Esophagus squamous epithelium (tissue), 5 donors: ENCODE measurements at regions not wholly inside any gene's neighbourhood (a gene's known extent, or its start where the extent isn't known, plus 50 kb on each side); places are given as distances from the start of the nearest gene placed in this dataset.
"Not testable (repeated sequence)": the region's sequence is repeated elsewhere in the genome, so short reads cannot be mapped to it uniquely, and the experiment has no call there.

ENCODE experiments used
- DNase-seq: peaks from one replicate; lab custom pipeline; 2025; lab: John Stamatoyannopoulos, UW
- H3K27ac ChIP-seq, 4 donors: fragments of 200-600 bp; sonication (generic); one replicate each; pipeline ENCODE4 v1.5.1; 2016 to 2019; ENCODE audit warnings: mild to moderate bottlenecking in 1 of 4
- H3K27me3 ChIP-seq, 4 donors: fragments of 200-600 bp; sonication (generic); 1 replicate in 3 of 4; 2 replicates in 1 of 4; pipeline versions ENCODE4 v1.5.1 to v1.6.0; 2017 to 2021; ENCODE audit warnings: antibody characterized with exemption in 1 of 4
- H3K36me3 ChIP-seq, 3 donors: fragments of 200-600 bp; sonication (generic); one replicate each; pipeline ENCODE4 v1.5.1; 2016 to 2019
- H3K4me1 ChIP-seq, 3 donors: fragments of 200-600 bp; sonication (generic); one replicate each; pipeline ENCODE4 v1.5.1; 2017 to 2019
- H3K4me3 ChIP-seq, 4 donors: fragments of 200-600 bp; sonication (generic); 1 replicate in 3 of 4; 2 replicates in 1 of 4; pipeline ENCODE4 v1.5.1; 2016 to 2019; ENCODE audit warnings: mild to moderate bottlenecking in 2 of 4, moderate library complexity in 1 of 4
- H3K9me3 ChIP-seq, 3 donors: fragments of 200-600 bp; sonication (generic); one replicate each; pipeline ENCODE4 v1.5.1; 2016 to 2019
- POLR2A ChIP-seq, 4 donors: fragments of 450-650 bp; IDR thresholded peaks; one replicate each; pipeline ENCODE4 v1.6.1; 2017; ENCODE audit warnings: antibody characterized with exemption in 4 of 4, mild to moderate bottlenecking in 4 of 4, moderate library complexity in 3 of 4
- WGBS, 2 donors: methylation state at CpG; one replicate each; pipeline ENCODE4 v1.1.5; 2018; 5-methylcytosine and 5-hydroxymethylcytosine counted together
- intact Hi-C: fragments of 100-400 bp; cut with DNase I; formaldehyde crosslinking; loops from one replicate; pipeline ENCODE4 v1.15.0; 2022
- TF ChIP-seq, protein P1 (sequence below), 6 experiments: fragments of 450-650 bp in 4 of 6; fragments of 200-600 bp in 2 of 6; sonication (generic) in 2 of 6; IDR thresholded peaks; one replicate each; pipeline ENCODE4 v1.5.1; 2016 to 2019; ENCODE audit warnings: antibody characterized with exemption in 6 of 6, mild to moderate bottlenecking in 4 of 6, moderate library complexity in 4 of 6
- donor health status: DM: yes; HTN: yes; CAD: no.

DNA sequence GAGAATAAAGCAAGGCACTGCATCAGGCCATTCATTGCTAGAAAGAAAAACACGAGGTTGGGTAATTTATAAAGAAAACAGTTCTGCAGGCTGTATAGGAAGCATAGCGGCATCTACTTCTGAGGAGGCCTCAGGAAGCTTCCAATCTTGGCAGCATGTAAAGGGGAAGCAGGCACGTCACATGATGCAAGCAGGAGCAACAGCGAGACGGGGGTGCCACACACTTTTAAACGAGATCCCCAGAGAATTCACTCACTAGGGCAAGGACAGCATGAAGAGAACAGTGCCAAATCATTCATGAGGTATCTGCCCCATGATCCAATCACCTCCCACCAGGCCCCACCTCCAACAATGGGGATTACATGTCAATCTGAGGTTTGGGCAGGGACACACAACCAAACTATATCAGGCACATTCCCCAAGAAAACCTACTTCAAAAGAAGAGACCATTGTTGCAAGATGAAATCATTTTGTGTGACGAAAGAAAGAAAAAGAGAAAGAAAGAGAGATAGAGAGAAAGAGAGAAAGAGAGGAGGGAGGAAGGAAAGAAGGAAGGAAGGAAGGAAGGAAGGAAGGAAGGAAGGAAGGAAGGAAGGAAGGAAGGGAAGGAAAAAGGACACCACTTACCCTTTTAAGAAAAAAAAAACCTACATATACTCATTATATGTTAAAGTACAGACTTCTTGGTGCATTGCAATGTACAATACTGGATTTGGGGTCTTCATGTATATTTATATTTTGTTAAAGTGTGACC, 95.9 kb upstream of the PLEKHG1 start:
- TF ChIP-seq, protein P1, sequence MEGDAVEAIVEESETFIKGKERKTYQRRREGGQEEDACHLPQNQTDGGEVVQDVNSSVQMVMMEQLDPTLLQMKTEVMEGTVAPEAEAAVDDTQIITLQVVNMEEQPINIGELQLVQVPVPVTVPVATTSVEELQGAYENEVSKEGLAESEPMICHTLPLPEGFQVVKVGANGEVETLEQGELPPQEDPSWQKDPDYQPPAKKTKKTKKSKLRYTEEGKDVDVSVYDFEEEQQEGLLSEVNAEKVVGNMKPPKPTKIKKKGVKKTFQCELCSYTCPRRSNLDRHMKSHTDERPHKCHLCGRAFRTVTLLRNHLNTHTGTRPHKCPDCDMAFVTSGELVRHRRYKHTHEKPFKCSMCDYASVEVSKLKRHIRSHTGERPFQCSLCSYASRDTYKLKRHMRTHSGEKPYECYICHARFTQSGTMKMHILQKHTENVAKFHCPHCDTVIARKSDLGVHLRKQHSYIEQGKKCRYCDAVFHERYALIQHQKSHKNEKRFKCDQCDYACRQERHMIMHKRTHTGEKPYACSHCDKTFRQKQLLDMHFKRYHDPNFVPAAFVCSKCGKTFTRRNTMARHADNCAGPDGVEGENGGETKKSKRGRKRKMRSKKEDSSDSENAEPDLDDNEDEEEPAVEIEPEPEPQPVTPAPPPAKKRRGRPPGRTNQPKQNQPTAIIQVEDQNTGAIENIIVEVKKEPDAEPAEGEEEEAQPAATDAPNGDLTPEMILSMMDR (IDR thresholded peaks at IDR 0.05) = no peak
- no peak for TF ChIP-seq POLR2A (IDR thresholded peaks at IDR 0.05)
- no peaks in the 10 kb centered on the region for H3K27me3 ChIP-seq
- intact Hi-C loops = no loop called here
- H3K4me3 ChIP-seq = no peak overlapping the region
- no peaks in the 10 kb centered on the region for H3K9me3 ChIP-seq
- no peak for DNase-seq
- WGBS, 2 donors = 80 to 89% methylated on average over 7 of the region's 7 CpGs
- no peaks in the 10 kb centered on the region for H3K36me3 ChIP-seq
- H3K27ac ChIP-seq = no peak overlapping the region
- no peaks in the 10 kb centered on the region for H3K4me1 ChIP-seq

DNA sequence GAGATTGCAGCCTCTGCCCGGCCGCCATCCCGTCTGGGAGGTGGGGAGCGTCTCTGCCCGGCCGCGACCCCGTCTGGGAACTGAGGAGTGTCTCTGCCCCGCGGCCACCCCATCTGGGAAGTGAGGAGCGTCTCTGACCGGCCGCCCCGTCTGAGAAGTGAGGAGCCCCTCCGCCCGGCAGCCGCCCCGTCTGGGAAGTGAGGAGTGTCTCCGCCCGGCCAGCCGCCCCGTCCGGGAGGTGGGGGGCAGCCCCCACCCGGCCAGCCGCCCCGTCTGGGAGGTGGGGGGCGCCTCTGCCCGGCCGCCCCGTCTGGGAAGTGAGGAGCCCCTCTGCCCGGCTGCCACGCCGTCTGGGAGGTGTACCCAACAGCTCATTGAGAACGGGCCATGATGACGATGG, 92.3 kb upstream of the PLEKHG1 start:
- H3K9me3 ChIP-seq, H3K27me3 ChIP-seq, H3K4me3 ChIP-seq, DNase-seq, H3K27ac ChIP-seq, H3K36me3 ChIP-seq, intact Hi-C loops, H3K4me1 ChIP-seq: not testable (repeated sequence)
- no CpG with 5 or more reads among the region's 35 CpGs for WGBS, 2 donors

DNA sequence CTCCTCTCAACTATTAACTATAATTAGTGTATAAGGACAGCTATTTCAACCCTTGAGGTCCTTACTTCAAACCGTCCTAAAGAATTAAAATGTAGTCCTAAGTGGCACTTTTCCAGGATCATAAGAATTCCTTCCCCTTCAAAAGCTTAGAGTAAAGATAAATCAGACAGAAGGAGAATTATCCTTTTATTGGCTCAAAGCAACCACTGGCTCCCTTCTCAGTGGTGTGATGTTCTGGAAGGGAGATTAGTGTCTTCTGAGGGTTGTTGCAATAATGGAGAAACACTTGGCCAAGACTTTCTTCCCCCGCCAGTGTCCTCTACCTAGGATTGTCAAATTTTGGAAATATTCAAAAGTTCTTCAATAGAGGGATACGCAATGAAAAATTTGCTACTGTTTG, 89.1 kb upstream of the PLEKHG1 start:
- intact Hi-C loops = no loop called here
- H3K4me1 ChIP-seq = peaks cover 0 to 5% (median 0%) of the 10 kb centered on the region in 3 donors
- 73 to 74% methylated on average over 3 of the region's 3 CpGs for WGBS, 2 donors
- no peaks in the 10 kb centered on the region for H3K36me3 ChIP-seq
- no peak overlapping the region for H3K4me3 ChIP-seq
- no peaks in the 10 kb centered on the region for H3K9me3 ChIP-seq
- H3K27ac ChIP-seq = no peak overlapping the region
- no peak for DNase-seq
- no peaks in the 10 kb centered on the region for H3K27me3 ChIP-seq
- TF ChIP-seq, protein P1 (IDR thresholded peaks at IDR 0.05) = no peak
- TF ChIP-seq POLR2A (IDR thresholded peaks at IDR 0.05) = no peak

DNA sequence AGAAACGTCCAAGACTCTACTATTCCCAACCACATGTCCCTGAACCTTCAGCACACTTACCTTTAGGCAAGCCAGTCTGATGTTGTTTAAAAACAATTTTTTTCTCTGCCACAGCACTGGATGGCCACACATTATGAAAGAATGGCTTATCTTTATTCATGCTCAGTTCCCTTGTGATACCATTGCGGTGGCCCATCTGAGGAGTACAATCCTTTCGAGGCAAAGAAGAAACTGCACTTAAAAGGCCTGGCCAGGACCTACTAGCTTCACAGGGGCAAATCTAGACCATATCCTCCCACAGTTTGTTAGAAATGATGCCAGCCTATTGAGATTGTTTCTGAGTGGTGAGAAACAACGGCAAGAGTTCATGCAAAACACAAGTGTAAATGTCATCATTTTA, 88.4 kb upstream of the PLEKHG1 start:
- intact Hi-C loops = no loop called here
- 71 to 87% methylated on average over 4 of the region's 4 CpGs for WGBS, 2 donors
- peaks cover 0 to 5% (median 0%) of the 10 kb centered on the region in 3 donors for H3K4me1 ChIP-seq
- H3K9me3 ChIP-seq = no peaks in the 10 kb centered on the region
- no peaks in the 10 kb centered on the region for H3K36me3 ChIP-seq
- H3K27me3 ChIP-seq = no peaks in the 10 kb centered on the region
- H3K27ac ChIP-seq = no peak overlapping the region
- DNase-seq = no peak
- no peak overlapping the region for H3K4me3 ChIP-seq
- TF ChIP-seq POLR2A (IDR thresholded peaks at IDR 0.05) = no peak
- TF ChIP-seq, protein P1 (IDR thresholded peaks at IDR 0.05) = no peak

DNA sequence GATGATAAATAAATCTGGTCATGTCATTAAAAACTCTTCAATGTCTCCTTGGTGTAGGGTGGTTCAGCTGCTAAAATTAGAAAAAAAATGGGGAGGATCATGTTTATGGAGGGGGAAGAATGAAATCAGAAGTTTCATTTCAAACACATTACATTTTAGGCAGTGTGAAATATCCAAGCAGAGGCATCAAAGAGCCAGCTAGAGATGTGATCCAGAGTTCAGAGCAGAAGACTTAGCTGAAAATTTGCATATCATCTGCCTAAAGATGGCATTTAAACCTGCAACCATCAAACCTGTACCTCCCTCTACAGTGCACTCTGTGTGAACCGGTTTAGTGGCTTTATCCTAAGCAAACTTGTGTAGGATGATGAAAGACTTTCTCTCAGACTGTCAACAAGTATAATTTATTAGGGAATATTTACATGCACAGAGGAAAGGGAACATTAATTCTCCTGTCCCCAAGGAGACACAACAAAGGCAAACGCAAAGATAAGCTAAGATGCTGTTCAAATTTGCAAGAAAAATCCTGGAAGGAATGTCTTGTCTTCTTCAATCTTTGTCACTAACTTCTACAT, 84.8 kb upstream of the PLEKHG1 start:
- H3K27ac ChIP-seq = no peak overlapping the region
- H3K36me3 ChIP-seq = no peaks in the 10 kb centered on the region
- DNase-seq = no peak
- TF ChIP-seq, protein P1 (IDR thresholded peaks at IDR 0.05) = no peak
- TF ChIP-seq POLR2A (IDR thresholded peaks at IDR 0.05) = no peak
- H3K9me3 ChIP-seq = no peaks in the 10 kb centered on the region
- H3K4me1 ChIP-seq = peaks cover 0 to 5% (median 0%) of the 10 kb centered on the region in 3 donors
- H3K27me3 ChIP-seq = no peaks in the 10 kb centered on the region
- intact Hi-C loops = no loop called here
- no peak overlapping the region for H3K4me3 ChIP-seq
- 33 to 35% methylated on average over 2 of the region's 2 CpGs for WGBS, 2 donors
